RPMI7951 (cell line): ENCODE measurements at regions not wholly inside any gene's neighbourhood (a gene's known extent, or its start where the extent isn't known, plus 50 kb on each side); places are given as distances from the start of the nearest gene placed in this dataset.

ENCODE experiments used
- DNase-seq: peaks from one replicate; pipeline ENCODE4 v3.0.0-alpha.2; 2012; ENCODE audit warnings: low read depth

DNA sequence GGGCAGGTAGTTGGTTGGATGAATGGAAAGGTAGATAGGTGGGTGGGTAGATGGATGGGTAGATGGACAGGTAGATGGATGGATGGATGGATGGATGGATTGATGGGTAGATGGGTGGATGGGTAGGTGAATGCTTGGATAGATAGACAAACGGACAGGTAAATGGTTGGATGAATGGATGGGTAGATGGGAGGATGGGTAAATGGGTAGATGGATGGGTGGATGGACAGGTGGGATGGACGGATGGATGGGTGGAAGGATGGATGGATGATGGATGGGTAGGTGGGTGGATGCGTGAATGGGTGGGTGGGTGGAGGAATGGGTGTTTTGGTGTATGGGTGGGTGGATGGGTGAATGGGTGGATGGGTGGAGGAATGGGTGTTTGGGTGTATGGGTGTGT lies 50.1 kb upstream of the ASAP2 start:
- DNase-seq: no peak

DNA sequence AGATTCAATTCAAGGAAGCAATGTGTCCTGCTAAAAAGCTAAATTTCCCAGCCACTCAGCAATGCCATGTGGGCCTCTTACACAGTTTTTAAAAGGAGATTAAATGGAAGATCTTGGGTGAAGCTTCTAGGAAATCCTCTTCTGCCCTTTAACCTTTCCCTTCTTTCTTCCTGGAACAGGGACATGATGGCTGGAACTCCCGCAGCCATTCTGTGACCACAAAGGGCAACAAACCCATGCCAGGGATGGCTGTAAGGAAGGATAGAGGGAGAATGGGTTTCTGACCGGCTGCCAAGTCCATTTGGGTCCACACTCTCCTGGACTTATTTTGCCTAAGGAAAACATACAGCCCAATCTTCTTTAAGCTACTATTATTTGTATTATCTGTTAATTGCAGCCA lies 52.6 kb upstream of the ASAP2 start:
- DNase-seq: no peak

DNA sequence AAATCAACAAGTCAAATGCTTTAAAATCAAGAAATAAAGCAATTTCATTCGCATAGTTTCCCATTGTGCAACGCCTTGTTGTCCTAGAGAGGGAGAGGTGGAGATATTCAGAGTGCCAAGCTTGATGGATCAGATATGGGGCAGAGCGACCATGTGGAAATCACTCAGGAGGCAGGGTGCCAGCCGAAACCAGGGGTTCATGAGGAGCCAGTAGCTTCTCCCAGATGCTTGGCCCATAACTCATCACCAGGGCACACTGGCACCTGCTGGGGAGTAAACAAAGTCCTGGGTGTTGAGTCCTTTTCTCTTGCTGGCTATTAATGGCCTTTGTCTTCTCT lies 53.0 kb upstream of the ASAP2 start:
- no peak for DNase-seq

DNA sequence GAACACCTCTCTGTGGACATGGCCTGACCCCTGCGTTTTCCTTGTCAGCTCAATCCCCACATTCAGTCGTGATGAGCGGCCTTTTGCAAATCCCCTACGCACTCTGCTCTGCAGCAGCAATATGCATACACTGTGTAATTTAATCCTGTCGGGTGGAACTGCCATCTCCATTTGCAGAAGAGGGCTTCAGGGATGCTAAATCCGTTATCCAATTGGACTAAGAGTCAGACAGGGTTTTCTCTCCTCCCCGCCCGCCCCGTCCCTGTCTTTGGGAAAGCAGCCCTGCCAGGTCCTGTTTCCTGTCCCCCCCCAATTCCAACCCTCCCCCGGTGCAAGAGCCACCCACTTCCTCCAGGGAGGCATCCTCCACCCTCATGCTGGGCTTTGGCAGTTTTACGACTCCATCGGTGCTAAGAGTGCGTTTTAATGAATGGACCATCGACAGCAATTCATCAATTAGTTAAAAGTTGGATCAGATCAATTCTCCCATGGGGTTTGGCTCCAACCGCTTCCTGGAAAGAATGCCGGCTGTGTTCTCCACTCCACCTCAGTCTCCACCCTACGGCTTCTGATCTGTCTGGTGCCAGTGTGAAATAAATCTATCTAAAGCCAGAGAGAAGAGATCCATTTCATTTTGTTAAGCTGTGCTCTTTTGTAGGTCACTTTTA lies 53.5 kb upstream of the ASAP2 start:
- no peak for DNase-seq

DNA sequence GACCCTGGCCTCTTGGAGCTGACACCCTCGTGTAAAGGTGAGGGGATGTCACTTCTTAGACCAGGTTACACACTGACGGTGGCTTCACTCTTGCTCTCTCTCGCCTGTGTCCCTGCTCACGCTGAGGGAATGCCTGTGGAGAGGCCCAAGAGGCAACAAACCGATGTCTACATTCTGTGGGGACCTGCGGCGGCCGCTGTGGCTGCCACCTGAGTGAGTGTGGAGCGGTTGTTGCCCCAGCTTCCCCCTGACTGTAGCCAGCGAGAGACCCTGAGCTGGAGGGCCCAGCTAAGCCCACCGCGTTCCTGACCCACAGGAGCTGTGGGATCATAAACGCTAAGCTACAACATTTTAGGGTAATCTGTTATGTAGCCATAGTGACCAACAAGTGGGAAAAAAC lies 55.7 kb upstream of the ASAP2 start:
- DNase-seq: no peak

DNA sequence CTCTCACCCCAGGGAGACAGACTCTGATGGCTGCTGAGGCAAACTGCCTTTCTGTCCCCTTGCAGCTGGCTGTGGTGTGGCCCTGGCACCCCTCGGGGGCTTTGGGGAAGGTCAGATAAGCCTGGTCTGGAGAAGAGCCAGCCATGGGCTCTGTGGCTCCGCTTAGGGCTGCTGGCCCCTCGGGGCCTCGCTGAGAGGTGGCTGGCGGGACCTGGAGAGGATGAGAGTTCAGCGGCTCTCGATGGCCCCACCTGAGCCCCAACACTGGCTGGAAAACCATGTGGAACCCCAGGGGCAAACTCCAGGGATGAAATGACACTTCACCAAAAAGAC lies 56.1 kb upstream of the ASAP2 start:
- DNase-seq: no peak

DNA sequence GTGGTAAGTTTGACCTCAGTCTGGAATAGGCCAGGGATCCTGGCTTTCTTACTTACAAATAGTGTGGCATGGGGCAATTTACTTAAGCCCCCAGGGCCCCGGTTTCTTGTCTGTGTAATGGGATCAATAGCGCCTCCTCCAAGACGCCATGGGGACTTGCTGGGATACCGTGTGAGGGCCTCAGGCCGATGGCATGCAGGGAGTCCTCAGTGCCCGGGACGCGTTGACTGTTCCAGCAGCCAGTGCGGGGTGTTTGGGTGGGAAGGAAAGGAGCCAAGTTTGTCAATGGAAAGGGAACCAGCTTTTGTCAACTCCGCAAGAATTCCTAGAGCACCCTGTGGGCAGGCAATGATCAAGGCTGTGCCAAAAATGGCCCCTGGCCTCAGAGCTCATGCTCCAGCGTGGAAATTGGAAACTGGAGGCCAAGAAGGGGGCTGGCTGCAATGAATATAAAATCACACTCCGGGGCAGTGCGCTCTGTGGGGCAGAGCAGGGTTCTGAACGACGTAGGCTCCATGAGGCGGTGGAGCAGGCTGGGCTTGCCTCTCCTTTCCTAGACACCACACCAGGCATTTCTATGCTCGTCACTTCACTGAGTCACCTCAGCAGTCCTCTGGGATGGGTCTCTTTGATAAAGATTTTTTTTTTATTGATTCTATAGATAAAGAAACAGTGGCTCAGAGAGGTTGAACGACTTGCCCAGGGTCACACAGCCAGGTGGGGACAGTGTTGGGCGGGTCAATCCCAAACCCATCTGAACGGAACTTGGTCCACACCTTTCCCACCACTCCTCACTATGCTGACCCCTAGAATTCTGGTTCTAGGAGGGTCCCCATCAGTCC lies 56.7 kb upstream of the ASAP2 start:
- no peak for DNase-seq

DNA sequence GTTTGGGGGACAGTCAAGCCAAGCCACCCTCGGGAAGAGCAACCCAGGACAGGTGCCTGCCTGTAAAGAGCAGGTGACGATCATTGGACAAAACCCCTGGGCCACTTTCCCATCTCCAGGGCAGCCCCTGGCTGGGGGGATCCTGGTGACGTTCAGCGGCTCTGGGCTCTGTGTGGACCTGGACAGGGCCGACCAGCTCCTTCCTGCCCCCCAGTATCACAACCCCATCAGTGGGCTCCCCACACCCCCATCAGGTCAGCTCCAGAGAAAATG lies 57.3 kb upstream of the ASAP2 start:
- DNase-seq: no peak

DNA sequence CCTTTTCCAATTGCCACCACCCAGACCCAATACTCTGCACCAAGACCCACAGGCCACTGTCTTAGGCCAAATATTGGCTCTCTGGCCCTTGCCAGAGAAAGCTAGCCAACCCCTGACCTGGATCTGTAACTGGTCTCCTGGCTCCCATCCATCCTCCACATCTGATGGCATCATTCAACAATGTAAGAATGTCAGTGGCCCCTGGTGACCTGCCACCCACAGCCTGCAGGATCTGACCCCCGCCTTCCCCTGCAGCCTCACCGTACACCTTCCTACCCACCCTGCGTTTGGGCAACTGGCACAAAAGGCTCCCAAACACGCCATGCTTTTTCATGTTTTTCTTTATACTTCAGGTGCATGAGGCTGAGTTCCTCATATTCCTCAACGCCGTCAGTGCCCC lies 60.0 kb upstream of the ASAP2 start:
- DNase-seq: no peak

DNA sequence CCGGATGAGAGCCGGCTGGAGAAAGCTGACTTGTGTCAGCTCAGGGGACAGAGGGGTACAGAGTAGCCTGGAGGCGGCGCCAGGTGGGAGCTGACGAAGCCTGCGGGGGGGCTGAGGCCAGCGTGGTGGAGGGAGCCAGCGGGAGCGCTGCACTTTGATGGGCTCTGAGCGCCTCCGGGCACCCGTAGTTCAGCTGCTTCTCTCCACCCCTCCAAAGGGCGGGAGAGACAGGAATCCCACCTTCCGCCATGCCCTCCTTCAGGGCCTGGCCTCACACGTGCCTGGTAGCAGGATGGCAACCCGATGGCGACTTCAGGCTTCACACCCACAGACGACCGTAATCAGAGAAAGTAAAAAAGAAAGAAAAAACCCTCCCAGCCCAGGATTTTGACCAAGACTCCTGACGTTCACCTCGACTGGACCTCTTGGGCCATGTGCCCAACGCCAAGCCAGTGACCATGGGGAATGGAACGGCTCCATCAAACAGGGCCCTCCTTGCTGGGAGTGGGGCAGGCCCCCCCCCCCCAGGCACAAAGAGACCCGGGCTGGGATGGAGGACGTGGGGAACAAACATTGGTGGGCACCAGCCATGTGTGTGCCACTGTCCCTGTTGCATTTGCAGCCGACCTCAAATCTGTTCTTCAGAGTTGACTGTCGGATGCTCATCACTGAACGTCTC lies 60.7 kb upstream of the ASAP2 start:
- DNase-seq: no peak

DNA sequence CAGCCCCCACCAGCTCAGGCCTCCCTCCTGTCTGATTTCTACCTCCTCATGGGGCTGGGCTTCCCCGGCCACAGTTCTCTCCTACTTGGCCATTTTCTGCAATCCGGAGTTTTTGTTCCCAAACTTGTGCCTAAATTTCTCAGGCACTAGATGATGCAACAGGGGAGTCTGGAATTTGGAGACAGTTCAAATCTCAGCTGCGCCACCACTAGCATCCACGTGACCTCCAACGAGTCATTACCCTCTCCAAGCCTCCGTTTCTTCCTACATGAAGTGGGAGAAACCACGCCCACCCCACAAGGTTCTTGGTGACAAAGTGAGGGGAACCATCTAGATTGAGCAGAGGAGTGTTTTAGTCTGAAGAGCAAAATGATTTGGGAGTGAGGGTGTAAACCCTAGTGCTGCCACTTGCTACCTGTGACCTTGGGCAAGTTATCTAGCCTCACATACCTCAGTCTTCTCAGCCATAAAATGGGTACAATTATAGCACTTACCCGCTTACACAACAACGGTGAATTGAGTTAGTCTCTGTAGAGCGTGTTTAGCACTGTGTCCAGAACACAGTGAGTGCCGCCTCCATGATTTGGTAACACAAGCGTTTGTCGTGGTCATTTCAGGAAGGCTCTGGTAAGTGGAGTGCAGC lies 61.4 kb upstream of the ASAP2 start:
- peak; percentile 65 for DNase-seq

DNA sequence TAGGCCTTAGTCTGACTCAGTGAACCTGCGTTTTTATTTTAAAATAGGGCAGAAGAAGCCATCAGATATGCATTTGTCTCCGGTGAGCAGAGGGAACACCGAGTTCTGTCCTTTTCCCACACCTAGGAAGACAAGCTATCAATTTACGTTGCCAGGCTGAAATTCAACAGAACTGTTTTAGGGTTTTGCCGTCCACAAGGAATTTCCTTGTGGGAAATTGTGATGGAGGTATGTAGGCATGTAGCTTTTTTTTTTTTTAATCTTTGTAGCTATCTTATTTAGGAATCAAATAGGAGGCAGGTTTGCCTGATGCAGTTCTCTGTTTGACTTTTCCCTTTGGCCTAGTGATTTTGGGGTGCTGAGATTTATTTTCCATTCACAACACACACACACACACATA lies 62.0 kb upstream of the ASAP2 start:
- DNase-seq: no peak

DNA sequence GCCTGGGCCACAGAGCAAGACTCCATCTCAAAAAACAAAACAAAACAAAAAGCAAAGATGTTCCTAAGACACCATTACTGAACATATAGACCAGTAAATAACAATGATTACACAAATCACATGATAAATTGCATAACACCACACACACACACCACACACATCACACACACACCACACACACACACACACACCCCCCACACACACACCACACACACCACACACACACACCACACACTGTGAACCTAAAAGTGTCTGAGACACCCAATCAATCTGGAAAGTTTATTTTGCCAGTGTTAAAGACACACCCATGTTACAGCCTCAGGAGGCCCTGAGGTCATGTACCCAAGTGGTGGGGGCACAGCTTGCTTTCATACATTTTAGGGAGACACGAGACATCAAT lies 62.6 kb upstream of the ASAP2 start:
- DNase-seq: no peak

DNA sequence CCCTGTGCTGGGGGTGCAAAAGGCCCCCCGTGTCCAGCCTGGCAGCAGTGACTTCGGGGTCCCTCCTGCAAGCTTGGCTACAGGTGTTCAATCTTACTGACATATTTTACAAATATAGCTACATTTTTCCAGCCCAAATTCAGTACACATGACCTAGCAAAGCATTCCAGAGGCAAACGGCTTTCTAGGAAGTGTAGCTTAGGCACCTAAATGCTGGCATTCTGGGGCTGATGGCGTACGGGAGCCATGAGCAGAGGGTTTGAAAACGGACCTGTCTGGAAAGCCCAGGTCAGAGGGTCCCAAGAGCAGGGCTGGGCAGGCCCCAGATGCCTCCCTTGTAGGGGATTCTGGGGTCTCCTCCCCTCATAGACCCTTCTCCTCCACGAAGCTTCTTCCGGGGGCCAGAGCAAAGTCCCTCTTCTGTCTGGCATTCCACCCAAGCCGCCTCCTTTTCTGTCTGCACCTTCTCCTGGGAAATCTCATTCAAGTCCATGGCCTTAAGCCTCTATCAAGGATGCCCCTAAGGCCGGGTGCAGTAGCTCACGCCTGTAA lies 63.3 kb upstream of the ASAP2 start:
- no peak for DNase-seq

DNA sequence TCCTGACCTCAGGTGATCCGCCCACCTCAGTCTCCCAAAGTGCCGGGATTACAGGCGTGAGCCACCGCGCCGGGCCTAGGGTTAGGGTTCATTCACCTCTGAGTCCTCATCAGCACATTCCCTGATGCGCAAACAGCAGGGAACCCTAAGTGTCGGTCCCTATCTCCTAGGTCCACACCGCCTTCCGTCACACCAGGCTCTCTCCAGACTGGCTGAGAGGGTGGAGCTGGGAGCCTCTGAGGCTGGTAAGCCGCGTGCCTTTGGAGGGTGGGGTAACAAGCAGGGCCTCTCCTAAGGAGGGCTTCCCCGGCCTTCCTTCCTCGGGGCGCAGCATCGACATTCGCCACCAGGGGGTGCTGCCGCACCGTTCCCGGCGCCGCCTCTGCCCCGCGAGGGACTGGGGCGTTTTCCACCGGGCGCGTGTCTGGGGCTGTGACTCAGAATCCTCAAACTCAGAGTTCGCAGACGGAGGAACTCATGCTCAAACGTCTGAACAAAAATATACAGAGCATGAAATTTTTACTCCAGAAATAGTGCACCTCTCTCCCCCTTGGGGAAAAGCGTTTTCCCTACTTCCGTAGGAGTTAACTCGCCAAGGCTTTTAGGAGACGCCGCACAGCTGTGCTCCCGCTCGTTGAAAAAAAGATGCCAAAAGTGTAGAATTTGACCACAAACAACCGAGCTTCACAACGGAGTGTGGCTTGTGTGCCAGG lies 63.9 kb upstream of the ASAP2 start:
- peak; percentile 92 for DNase-seq

DNA sequence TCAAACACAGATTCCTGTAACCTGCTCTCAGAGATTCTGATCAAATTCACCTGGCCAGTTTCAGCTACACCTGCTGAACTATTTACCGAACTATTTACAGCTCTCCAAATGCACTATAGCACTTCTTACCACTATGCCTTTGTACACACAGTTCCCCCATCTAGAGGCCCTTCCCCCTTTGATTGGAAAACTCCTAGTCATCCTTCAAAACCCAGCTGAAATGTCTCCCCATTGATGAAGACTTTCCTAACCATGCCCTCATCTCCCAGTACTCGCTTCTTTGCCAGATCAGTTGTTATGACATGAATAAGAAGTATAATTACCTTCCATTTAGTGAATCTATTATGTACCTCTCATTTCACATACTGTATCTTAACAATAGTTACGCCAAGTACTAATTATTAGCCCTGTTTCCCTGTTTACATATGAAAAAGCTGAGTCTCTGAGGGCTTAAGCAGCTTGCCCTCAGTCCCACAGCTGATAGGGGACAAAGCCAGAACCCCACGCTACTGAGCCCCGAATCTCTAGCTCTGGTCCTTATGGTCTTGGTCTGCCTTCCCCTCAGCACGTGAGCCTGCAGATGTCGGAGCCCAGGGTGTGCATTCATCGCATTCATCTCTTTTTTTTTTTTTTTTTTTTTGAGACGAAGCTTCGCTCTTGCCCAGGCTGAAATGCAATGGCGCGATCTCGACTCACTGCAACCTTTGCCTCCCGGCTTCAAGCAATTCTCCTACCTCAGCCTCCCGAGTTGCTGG lies 64.7 kb upstream of the ASAP2 start:
- no peak for DNase-seq

DNA sequence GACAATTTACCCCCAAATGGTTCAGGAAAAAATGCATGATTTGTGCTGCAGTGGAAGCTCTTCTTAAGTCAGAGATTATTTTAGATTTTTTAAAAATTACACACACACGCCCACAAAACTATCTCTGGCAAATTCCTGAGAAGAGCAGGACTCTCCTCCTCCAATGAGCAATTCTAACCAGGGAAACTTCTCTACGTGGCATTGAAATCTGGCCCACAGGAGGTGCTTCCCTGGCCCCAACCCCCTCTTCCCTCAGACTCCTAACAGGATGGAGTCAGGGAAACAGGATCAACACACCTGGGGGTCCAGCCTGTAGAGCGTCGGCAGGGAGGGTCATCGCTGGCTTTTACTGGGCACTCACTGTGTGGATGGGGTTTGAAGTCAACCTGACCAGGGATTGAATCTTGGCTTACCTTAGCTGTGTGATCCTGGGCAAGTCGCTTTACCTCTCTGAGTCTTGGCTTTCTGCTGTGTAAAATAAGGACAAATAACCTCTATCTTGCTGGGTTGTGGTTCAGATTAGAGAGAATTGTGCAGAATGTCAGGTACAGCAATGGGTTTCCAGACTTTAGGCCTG lies 65.4 kb upstream of the ASAP2 start:
- no peak for DNase-seq

DNA sequence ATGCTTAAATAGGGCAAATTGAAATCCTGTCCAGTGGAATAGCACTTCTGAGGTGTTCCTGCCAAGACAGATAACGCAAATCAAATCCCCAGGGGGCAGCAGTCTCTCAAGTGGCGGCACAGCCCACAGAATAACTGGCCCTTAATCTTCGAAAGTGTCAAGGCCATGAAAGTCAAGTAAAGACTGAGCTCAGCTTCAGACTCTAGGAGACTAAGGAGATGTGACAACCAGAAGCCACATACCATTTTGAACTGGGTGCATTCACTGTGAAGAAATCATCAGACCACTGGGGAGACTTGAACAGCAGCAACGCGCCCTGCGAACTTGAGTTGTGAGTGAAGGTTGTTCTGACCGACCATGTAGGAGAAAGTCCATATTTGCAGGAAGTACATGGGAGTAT lies 66.0 kb upstream of the ASAP2 start:
- no peak for DNase-seq

DNA sequence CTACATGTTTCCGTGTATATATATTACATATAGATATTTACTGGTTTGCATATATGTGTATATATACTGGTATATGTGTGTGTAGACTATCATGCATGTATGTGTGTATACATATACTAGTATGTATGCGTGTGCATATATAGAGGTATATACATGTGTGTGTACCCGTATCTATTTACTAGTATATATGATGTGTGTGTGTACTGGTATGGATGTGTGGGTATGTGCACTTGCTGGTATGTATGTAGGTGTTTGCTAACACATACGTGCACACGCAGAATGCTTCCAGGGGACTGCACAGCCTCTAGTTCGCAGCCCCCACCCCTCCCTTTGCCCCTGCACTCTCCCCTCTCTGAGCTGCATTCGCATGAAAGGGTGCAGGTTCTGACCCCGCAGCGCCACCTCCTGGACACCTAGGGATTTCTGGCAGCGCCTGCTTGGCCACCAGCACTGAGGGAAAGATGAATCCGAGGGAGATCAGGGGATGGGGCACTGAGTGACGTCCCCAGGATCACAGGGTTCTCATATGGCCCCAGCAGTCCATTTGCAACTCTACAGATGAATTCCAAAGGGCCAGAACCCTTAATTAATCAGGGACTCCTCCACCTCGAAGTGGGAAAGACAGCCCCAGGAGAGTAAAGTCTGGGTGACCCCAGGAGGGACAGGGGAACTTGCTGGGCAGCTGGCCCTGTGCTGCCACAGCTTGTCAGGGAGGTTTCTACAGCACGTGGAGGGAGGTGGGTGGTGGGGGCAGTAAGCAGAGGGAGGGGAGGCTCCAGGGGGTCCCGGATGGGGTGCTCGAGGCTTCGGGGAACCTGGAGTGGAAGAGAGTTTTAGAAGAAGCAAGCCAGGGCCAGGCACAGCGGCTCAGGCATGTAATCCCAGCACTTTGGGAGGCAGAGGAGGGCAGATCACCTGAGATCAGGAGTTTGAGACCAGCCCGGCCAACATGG lies 66.8 kb upstream of the ASAP2 start:
- DNase-seq: peak; percentile 47
